NK-92 treated with Interleukin-12 subunit alpha and Interleukin-12 subunit beta, amount 100 ng/mL, for 24 hours (cell line): ENCODE measurements at regions not wholly inside any gene's neighbourhood (a gene's known extent, or its start where the extent isn't known, plus 50 kb on each side); places are given as distances from the start of the nearest gene placed in this dataset.
"Not testable (repeated sequence)": the region's sequence is repeated elsewhere in the genome, so short reads cannot be mapped to it uniquely, and the experiment has no call there.

ENCODE experiments used
- DNase-seq: peaks from one replicate; lab custom pipeline; 2025; lab: John Stamatoyannopoulos, UW

DNA sequence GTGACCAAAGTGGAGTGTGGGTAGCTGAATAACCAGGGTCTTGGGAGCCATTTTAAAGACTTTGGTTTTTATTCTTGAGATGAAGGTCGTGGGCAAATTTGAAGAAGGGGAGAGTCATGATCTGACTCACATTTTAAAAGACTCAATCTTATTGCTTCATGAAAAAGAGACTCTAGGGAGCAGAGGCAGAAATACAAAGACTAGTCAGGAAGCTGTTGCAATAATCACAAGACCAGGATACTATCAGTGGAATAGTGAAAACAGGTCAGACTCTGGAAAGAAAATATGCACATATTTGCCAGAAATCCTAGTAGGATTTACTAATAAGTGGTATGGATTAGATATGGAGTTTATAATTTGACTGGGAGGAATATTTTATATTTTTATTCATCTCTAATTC lies 448.4 kb downstream of the RAPGEF2 start:
- DNase-seq: no peak

DNA sequence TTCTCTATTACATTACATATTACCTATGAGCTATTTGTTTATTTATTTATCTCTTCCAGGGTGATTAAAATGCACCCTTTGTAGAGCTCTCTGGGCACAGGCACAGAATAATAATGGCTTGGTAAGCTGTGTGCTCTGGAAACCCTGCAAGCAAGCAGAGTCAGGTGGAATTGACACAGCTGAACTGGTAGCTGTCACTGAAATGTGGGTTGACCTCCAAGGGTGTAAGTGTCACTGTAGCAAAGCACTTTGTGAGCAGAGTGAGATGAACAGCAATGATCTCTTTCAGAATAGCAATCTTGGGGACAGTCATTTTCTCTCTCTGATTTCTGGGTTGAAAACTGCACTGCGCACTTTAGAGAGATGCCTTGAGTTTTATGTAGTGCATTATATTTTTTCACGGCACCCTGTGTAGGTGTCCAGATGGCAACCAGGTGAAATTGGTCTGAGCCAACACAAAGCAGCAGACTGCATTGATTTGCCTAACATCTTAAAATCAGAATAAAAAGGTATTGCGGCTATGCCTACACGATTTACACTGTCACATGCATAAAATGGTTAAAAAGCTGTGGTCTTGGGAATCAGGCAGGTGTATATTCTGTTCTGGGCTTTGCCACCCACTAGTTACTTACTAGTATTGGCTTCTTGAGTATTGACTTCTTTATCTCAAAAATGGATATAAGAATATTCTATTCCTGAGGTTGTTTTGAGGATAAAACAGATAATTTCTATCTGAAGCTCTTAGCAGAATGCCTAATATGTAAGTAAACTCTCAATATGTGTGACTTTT lies 450.3 kb downstream of the RAPGEF2 start:
- no peak for DNase-seq

DNA sequence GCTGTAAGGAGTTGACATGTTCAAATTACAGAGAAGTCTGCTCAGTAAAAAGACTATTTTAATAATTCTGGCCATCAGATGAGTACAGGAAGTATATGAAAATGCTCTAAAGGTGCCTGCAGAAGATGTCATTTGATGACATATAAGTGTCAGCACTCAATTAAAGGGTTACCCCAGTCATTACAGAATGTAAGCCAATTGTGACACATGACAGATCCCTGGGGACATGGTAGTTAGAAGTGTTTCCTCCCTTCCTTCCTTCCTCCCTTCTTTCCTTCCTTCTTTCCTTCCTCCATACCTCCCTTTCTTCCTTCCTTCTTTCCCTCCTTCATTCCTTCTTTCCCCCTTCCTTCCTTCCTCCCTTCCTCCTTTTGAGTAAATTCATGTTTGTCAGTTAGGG lies 453.0 kb downstream of the RAPGEF2 start:
- no peak for DNase-seq

DNA sequence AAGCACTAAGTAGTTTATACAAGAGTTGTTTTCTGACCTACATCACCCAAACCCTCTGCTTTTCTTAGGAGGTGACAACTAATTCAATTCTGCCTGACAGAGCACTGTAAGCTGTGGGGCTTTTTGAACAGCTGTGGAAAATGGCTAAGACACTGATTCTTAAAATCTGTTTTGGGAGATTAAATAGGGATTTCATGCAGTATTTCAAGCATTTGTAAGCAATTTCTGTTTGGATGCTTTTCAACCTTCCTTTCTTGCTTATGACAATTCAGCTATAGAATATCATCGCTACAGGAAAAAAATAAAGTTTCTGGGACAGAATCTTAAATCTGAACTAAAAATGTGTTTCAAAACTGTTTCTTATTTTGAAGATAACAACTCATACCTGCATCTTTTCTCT lies 459.5 kb downstream of the RAPGEF2 start:
- DNase-seq: no peak

DNA sequence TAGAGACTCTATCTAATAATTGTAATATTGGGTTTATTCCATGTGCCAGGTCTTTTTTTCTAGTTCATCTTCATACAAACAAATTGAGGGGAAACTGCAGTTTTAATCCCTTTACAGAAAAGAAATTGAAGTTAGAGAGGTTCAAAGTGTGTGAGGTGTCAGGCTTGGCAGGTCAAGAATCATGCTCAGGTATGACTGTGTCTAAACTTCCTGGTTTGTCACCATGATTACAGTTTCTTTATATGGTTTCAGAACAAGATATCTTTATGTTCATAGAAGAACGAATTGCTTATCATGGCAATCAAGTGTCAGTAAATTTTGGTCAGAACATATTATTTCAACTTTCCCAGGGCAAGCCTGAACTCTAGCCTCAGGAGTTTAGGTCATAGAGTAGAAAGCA lies 460.4 kb downstream of the RAPGEF2 start:
- no peak for DNase-seq

DNA sequence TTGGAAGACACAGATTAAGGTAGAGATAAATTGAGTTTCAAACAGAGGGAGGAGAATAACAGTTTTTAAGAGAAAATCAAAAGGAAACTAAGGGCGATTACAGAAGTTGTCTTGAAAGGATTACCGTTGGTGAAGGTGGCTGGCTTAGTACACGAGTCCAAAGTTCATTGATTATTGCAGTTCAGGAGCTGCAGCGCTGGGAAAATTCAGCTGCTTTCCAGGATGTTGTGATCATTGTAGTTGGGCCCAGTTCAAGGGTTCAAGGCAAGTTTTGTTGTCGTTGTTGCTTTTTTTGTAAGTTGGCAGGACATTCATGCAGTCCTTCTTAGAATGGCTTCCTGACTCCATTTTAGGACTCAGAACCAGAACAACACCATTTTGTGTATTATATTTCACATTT lies 461.7 kb downstream of the RAPGEF2 start:
- no peak for DNase-seq

DNA sequence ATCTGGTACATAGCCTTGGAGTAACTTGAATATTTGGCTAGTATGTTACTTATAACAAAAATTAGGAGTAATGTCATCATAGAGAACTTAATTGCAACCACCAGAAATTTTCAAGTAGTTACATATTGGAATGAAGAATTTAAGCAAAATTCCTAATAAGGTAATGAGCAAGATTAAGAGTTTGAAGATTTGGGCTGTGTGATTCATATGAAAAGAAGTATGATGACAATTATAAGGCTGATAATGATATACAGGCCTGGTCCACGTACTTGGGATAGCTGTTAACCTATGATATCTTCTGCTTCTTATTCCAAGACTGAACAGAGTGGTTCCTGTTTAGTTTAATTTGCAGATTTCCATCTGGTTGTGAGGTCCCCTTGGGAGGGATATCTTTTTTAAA lies 463.9 kb downstream of the RAPGEF2 start:
- no peak for DNase-seq

DNA sequence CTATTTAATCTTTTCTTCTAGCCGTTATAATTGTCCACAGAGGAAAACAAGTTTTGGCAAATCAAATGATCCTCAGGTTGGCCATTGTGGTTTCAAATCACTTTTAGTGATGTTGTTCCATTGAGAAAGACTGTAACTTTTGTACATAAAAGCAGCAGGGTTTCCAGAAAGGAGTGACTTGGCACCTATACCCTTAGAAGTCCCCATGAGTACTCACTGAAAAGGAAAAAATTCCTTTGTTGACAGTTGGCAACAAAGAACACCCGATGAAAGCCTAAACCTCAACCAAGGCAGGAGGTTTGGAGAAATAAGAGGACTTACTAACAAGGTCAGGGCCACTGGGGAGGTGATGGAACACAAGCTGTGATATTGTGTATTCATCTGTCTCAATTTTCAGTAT lies 474.4 kb downstream of the RAPGEF2 start:
- DNase-seq: no peak

DNA sequence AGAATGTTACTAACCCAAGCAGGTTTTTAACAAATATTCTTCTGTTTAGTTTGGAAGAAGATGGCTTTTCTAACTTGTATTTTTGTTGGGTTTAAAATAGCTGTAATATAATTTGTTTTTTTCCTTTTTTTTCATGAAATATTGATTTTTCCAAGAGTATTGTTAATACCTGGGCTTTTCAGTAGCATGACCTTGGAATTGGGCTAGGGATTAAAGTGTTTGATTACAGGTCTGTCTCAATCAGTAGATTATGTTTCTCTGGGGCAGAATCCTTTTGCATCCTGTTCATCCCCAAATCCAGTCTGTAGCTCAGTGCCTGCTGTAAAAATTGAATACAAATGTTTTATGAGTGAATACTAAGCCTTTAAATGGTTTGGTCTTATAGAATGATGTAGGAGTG lies 479.8 kb downstream of the RAPGEF2 start:
- DNase-seq: no peak

DNA sequence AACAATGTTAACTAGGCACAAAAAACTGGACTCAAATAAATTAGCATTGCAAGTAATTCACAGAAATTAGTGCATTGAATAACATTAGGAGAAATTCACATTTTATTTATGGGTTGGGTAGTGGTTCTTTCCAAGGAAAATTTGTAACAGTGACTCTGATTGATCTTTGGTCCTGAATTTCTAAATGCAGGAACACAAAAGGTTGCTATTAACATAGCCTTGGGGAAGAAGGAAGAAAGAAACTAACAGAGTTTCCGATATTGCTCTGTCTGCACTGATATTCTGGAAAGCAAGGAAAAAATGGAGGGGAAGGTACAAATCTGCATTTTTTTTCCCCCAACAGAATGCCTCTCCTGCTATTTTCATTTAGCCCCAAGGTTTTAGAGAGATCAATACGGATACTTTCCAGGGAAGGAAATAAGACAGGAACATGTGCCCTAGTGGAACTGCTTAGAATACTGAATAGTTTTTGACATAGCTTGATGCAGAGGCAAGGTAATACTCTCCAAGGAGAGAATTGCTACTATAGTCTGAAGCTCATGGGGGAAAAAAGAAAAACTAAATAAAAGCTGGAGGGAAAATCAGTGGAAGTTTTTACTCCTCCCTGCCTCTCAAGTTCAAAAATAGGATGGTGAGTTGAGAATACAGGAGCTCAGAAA lies 490.1 kb downstream of the RAPGEF2 start:
- DNase-seq: no peak

DNA sequence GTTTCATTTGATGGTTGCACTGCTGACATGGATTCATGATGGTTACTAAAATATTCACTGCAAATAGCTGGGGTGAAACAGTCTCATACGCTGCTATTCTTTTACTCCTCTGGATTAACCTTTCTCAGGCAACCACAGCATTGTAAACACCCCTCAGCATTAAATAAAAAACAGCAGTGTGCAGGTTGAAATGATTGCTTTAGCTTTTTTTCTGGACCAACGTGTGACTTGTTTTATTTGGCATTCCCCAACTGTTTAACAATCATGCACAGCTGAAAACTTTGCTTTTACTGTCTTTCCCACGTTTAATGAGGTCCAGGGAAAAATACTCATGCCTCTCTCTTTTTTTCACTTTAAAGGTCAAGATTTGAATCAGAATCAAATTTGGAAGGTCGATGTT lies 490.8 kb downstream of the RAPGEF2 start:
- DNase-seq: no peak

DNA sequence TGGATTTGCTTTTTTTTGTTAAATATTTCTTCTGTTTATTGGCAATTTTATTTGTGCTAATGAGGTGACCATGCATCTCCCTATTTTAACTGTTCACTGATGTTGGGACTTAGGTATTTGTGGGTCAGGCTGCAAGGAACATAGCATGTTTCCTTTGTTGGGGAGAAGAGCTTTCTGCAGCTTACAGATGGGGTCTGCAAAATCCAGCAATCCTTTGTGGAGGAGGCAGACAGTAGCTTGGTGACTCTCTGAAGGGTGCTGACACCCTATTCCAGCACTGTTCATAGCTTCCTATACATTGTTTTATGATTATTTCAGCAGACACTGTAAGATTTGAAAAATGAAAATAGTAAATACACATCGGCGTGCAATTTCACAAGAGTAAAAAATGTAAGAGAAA lies 491.7 kb downstream of the RAPGEF2 start:
- DNase-seq: no peak

DNA sequence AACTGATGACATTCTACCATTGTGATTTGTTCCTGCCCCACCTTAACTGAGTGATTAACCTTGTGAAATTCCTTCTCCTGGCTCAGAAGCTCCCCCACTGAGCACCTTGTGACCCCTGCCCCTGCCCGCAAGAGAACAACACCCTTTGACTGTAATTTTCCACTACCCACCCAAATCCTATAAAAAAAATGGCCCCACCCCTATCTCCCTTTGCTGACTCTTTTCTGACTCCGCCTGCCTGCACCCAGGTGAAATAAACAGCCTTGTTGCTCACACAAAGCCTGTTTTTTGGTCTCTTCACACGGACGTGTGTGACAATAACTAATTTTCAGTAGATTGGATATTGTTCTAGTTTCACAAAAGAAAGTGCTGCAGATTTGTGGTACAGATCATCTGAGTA lies 492.2 kb downstream of the RAPGEF2 start:
- DNase-seq: not testable (repeated sequence)

DNA sequence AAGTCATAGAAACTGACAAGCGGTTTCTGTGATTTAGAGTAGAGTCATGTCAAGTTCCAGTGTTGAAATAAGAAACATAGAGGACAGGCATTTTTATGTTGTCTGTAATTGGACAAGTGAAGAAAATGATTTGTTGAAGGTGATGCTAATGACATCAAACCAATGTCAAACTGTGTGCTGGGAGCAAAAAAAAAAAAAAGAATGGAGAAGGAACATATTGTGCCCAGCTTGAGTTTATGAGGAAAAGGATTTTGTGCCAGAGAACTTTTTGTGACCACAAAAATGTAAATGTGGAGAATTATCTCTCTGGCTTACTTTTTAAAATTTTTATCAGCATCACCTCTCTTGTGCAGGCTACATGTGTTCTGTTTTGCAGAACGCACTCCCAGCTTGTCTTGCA lies 495.7 kb downstream of the RAPGEF2 start:
- DNase-seq: no peak

DNA sequence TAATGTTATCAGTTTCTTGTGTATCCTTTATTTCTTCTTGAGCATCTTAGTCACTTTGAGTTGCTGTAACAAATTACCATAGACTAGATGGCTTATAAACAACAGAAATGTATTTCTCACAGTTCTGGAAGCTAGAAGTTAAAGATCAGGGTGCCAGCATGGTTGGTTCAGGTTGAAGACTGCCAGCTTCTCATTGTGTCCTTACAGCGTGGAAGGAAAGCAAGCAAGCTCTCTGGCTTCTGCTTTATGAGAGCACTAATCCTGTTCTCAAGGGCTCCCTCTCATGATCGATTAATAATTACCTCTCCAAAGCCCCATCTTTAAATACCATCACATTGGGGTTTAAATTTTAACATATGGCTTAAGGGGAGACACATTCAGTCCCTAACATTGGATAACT lies 497.2 kb downstream of the RAPGEF2 start:
- no peak for DNase-seq

DNA sequence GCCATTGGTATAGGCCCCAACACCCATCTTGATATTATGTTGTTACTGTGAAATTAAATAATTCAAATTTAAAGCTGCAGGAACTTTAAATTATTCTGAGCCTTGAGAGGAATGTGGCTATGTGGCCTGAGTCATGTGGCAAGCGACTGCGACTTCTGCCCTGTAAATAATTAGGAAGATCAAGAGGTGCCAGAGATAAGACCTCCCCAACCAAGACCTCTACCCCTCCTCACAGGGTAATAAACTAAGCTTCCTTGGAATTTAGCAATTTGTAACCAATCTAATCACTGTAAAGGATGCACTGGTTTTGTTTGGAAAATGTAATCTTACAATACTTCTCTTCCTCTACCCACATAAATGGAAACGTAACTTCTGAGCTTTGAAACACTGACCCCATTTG lies 501.9 kb downstream of the RAPGEF2 start:
- DNase-seq: no peak

DNA sequence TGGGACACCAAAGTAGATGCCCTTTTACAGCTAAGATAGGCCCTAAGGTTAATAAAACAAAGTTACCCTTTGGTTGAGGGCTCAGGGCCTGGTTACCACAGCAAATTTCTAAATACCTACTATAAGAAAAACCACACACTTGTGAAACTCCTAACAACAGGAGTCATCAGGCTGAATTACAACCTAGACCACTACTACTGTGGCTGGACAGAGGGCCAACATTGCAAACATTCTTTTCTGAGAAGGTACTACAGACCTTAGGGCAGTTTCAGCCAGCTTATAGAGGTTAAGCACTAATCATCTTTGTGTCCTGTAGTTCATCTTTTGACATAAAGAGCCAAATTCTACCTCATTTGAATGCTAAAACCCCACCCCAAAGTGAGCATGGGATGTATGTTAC lies 504.0 kb downstream of the RAPGEF2 start:
- DNase-seq: no peak

DNA sequence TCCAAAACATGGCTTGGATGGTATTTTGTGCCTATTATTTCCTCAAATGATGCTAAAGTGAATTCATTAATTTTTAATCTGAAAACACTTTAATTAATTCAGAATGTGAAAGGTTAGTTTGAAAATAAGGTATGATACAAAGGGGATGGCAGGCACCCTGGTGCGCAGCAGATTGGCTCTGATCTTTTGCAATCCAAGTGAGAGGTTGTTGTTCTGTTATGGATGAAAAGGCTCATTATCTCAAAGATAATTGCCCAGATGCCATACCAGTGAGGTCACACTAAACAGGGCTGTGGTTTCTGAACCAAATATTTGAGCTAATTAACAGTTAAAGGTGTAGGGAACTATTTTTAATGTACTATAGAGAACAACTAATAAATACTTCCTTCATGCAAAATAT lies 504.9 kb downstream of the RAPGEF2 start:
- DNase-seq: no peak

DNA sequence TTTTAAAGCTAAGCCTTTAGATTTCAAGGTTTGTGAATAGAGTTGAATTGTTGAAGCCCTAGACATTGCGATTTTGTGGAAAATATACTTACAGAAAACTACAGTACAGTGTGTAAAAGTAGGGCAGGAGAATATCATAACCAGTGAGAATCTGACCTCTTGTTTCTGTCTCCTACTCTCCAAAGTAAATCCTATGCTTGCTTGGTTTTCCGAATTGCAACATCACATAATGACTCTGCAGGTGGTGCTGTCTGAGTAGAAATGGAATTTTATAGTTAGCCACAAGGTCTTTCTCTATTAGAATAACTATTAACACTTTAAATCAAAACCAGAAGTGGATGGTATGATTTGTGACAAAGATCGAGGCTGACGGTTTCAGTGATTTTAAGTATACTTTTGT lies 505.6 kb downstream of the RAPGEF2 start:
- no peak for DNase-seq

DNA sequence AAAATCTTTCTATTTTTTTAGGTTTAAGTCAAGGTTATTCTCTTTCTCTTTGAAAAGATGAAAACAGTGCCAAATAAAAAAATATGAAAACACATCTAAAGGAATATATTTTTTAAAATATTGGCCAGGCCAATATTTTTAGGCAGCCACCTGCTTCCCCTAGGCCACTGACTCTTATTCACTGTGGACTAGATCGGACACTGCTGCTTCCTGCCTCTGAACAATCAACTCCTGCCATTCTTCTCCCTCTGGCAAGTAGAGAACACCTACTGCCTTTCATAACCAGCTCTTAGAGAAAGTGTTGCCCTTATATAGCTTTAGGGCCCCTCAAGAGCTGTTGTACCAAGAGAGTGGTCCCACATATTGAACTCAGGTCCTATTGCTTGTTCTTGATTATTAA lies 529.2 kb downstream of the RAPGEF2 start:
- no peak for DNase-seq

DNA sequence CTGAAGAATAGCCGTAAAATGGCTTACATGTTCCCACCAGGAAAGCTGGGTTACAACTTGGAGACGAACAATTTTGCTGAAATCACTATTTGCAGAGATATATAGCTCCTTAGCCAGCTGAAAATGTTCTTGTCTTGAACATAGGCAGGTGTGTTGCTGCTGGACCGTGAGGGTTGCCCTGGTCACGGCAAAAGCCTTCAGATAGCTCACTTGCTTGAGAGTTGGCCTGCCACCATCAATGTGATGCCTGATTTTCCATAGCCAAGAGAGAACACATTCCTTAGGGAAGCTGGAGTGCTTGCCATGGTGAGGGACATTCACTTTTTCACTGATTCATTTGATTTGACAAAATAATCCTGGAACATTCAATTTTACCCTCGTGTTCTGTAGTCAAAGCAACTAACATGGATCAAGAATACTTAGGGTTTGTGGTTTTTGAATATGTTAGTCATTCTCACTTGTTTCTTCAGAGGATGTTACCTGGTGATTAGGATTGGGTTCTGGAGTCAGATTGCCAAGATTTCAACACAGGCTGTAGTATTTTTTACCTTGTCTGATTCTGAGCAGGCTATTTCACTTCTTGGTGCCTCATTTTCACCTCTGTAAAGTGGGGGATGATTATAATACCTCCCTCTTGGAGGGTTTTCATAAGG lies 536.9 kb downstream of the RAPGEF2 start:
- no peak for DNase-seq

DNA sequence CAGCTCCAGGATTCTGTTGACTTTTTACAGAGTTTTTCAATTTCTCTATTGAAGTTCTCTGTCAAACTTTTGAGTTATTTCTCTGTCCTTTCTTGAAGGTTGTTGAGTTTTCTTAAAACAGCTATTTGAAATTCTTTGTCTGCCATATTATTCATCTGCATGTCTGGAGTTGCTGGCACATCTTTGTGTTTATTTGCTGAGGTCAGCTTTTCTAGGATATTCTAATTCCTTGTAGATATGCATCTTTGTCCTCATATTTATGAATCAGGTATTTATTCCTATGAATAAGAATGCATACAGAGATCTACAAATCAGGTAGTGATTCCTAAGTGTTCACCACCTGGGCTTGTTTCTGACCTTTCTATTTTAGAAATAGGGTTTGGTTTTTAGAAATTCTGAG lies 546.4 kb downstream of the RAPGEF2 start:
- DNase-seq: no peak

DNA sequence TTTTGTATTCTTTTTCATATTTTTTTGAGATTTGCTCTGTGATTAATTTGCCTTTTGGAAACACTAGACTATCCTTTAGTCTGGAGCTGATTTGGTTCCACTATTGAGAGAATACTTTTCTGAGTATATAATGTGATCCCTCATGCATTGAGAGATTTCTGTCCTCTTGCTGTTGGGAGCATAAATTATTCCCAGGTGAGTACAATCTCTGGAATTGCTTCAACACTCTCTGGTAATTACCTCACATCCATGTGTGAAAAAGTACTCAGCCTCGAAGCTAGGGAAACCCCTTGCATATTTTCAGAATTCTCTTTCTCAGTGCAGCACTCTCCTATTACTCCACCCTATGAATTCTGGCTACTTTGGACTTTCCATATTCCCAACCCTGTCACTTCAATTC lies 550.0 kb downstream of the RAPGEF2 start:
- no peak for DNase-seq
